Hepatocyte (in vitro differentiated cells): ENCODE measurements at regions not wholly inside any gene's neighbourhood (a gene's known extent, or its start where the extent isn't known, plus 50 kb on each side); places are given as distances from the start of the nearest gene placed in this dataset.

ENCODE experiments used
- EZH2 ChIP-seq: fragments of 200-600 bp; sonication (generic); IDR thresholded peaks from 2 replicates; pipeline ENCODE4 v1.6.1; 2016; ENCODE audit warnings: antibody characterized with exemption, mild to moderate bottlenecking, borderline replicate concordance
- TF ChIP-seq, protein P1 (sequence below): fragments of 200-600 bp; sonication (generic); IDR thresholded peaks from 2 replicates; pipeline ENCODE4 v1.5.1; 2016; ENCODE audit warnings: antibody characterized with exemption, mild to moderate bottlenecking; ENCODE audit not compliant: poor library complexity

- TF ChIP-seq, protein P1, sequence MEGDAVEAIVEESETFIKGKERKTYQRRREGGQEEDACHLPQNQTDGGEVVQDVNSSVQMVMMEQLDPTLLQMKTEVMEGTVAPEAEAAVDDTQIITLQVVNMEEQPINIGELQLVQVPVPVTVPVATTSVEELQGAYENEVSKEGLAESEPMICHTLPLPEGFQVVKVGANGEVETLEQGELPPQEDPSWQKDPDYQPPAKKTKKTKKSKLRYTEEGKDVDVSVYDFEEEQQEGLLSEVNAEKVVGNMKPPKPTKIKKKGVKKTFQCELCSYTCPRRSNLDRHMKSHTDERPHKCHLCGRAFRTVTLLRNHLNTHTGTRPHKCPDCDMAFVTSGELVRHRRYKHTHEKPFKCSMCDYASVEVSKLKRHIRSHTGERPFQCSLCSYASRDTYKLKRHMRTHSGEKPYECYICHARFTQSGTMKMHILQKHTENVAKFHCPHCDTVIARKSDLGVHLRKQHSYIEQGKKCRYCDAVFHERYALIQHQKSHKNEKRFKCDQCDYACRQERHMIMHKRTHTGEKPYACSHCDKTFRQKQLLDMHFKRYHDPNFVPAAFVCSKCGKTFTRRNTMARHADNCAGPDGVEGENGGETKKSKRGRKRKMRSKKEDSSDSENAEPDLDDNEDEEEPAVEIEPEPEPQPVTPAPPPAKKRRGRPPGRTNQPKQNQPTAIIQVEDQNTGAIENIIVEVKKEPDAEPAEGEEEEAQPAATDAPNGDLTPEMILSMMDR = no peak
- no peak for TF ChIP-seq EZH2
These were observed 1365.7 kb downstream of the AACS start for GRCh38 chr12:126430921-126431320.
